NOMO-1 treated with dmso at 0.1 percent for 144 hours (cell line): ENCODE measurements at regions not wholly inside any gene's neighbourhood (a gene's known extent, or its start where the extent isn't known, plus 50 kb on each side); places are given as distances from the start of the nearest gene placed in this dataset.
"Not testable (repeated sequence)": the region's sequence is repeated elsewhere in the genome, so short reads cannot be mapped to it uniquely, and the experiment has no call there.

Experiments used
- DNase-seq: peaks from one replicate; lab custom pipeline; 2025; ENCODE audit not compliant: unreplicated experiment; lab: John Stamatoyannopoulos, UW

DNA sequence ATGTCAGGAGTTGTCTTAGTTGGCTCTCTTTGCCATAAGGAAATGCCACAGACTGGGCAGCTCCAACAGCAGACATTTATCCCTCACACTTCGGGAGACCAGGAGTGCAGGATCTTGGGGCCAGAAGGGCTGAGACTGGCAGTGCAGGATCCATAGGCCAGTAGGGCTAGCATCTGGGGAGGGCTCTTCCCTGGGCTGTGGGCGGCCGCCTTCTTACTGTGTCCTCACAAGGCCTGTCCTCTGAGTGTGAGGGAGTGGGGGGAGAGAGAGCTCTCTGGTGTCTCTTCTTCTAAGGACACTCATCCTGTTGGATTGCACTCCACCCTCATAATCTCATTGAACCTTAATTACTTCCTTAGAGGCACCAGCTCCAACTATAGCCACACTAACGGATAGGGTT is 87.5 kb upstream of the LRPAP1 start:
- not testable (repeated sequence) for DNase-seq

GRCh38 chr4:3618341-3618740 is 86.1 kb upstream of the LRPAP1 start:
- DNase-seq = not testable (repeated sequence)

- DNase-seq = no peak
These were observed 83.4 kb upstream of the LRPAP1 start for GRCh38 chr4:3615386-3616286.

DNA sequence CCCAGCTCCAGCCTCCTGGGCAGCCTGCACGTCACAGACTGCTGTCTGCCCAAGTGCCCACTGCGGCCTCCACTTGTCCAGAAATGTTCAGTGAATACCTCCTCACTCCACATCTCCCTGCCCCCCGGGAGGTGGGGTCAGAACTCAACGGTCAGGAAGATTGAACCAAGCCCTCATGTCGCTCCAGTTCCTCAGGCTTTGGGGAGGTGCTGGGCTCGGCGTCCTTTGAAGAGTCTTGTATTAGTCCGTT is 82.4 kb upstream of the LRPAP1 start:
- DNase-seq = no peak

DNA sequence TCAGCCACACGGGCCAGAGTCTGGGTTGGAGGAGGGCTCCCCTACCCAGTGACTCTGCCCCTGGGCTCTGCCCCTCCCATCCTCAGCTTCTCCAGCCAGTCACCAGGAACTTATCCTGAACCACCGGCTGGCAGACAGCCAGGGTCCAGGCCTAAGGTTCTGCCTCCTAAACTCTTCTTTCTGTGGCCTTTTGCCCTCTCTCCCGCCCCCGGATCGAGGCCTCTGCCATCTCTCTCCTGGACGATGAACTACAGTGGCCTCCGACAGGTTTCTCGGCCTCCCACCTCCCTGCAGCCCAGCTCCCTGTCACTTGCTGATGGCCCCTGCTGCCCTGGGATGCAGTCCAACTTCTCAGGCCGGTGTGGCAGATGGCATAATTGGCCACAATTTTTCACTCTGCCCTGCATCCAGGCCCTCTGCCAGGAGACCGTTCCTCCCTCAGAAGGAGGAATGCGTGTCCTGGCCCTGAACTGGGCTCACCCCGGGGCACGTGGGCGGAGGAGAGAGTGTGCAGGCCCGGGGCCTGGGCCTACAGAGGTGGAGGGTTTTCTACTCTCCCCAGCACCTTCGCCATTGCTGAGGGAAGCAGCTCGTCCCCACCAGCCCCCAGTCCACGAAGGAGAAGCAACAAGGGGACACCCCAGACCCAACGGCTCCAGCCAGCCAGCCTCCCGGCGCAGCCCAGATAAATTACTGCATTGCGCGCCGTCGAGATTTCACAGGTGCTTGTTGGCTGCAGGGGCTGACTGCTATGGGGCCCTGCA is 81.9 kb upstream of the LRPAP1 start:
- DNase-seq = no peak

DNA sequence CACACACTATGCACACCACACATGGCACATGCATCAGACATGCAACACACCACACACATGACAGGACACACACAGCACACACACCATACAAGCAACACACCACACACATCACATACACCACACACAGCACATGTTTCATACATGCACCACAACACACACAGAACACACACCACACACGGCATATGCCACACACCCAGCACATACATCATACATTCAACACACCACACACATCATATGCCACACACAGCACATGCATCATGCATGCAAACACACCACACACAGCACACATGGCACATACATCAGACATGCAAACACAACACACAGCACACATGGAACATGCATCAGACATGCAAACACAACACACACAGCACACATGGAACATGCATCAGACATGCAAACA is 80.7 kb upstream of the LRPAP1 start:
- no peak for DNase-seq

DNA sequence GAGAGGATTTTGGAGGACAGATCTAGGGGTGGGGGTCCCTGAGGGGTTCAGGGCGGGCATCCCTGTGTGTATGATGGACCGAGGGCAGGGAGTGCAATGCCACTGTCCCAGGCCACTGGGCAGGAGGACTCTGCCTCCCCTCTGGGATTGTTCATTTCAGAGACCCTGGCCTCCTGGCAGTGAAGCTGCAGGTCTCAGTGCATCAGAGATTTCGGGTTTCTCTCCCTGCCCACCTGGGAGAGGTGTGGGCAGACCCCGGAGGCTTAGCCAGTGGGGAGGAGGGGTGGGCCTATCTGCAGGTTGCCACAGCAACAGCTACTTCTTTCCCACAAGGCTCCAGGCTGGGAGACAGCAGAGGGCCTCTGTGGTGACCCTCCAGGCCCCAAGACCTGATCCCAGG is 80.1 kb upstream of the LRPAP1 start:
- no peak for DNase-seq

DNA sequence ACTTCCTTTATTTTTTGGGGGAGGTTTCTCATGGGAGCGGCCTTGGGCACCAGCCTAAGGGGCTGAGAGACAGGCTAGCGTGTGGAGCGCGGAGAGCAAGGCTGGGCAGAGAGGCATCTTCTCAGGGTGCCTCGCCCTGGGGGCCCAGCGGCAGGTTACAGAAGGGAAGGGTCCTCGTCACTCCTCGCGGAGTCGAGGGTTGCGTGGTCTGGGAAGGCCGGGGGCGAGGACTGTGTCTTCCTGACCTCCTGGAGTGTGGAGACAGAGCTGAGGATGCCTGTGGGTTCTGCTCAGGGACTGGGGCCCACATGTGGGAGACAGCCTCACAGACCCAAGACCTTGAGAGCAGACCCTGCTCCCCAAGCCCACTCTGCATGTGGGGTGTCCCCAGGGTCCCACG is 79.6 kb upstream of the LRPAP1 start:
- DNase-seq = no peak

GRCh38 chr4:3610851-3611250 is 78.6 kb upstream of the LRPAP1 start:
- not testable (repeated sequence) for DNase-seq

DNA sequence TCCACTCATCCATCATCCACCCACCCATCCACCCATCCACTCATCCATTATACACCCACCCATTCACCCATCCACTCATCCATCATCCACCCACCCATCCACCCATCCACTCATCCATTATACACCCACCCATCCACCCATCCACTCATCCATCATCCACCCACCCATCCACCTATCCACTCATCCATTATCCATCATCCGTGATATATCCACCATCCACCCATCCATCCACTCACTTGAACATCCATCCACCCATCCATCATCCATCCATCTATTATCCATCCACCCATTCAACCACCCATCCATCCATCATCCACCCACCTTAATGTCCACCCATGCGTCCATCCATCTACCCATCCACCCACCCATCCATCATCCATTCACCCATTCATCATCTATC is 77.7 kb upstream of the LRPAP1 start:
- not testable (repeated sequence) for DNase-seq

GRCh38 chr4:3607690-3608552 is 75.7 kb upstream of the LRPAP1 start:
- no peak for DNase-seq

GRCh38 chr4:3606850-3607249 is 74.6 kb upstream of the LRPAP1 start:
- not testable (repeated sequence) for DNase-seq

DNA sequence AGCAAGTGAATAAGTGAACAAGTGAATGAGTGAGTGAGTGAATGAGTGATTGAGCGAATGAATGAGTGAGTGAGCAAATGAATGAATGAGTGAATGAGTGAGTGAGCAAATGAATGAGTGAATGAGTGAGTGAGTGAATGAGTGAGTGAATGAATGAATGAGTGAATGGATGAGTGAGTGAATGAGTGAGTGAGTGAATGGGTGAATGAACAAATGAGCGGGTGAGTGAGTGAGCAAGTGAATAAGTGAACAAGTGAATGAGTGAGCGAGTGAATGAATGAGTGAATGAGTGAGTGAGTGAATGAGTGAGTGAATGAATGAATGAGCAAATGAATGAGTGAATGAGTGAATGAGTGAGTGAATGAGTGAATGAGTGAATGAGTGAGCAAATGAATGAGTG is 74.0 kb upstream of the LRPAP1 start:
- DNase-seq = not testable (repeated sequence)

DNA sequence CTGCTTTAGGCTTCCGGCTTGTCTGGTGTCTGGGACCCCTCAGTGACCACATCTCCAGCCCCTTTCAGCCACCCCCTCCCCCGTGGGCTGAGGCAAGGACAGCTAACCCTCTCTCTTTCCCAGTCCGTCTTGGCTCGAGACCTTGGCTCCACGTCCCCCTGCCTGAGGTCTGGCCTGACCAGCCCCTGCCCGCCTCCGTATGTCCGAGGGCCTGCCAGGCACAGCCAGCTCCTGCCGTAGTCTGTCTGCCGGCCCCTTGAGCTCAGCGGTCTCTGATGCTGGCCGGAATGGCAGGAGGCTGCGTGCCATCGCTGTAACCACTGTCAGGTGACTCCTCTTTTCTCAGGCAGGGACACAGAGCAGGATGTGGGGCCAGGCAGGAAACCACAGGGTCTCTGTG is 73.3 kb upstream of the LRPAP1 start:
- DNase-seq = no peak

DNA sequence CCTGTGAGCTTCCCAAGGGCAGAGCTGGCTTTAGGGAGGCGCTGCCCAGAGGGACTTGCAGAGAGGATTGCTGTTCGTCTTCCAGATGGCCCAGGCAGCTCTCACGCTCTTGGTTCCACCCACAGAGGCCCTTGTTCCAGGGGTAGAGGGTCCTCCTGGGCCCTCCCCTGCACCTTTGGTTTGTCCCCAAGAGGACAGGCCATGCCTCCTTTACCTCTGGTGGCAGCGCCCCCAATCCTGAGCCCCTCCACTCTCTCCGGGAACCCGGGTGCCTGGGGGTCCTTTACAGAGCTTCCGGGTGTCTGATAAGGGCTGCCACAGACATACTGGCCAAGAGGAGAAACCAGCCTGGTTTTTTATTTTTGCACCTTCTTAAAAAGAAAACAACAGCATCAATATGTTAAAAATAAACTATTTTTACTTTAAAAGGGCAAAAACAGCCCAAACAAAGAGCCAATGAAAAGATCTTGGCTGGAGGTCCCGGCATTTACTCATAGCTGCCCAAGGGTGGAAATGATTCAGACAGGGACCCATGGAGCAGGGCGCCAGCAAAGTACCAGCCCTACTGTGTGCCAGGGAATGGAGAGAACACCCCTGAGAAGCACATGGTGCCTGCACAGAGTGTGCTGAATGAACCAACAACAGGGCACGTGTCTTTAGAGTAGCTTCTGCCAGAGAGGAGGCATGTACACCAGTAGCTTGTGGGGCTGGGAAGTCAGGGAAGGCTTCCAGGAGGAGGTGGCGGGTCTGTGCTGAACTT is 70.8 kb upstream of the LRPAP1 start:
- not testable (repeated sequence) for DNase-seq

GRCh38 chr4:3601992-3602391 is 69.8 kb upstream of the LRPAP1 start:
- DNase-seq = no peak

DNA sequence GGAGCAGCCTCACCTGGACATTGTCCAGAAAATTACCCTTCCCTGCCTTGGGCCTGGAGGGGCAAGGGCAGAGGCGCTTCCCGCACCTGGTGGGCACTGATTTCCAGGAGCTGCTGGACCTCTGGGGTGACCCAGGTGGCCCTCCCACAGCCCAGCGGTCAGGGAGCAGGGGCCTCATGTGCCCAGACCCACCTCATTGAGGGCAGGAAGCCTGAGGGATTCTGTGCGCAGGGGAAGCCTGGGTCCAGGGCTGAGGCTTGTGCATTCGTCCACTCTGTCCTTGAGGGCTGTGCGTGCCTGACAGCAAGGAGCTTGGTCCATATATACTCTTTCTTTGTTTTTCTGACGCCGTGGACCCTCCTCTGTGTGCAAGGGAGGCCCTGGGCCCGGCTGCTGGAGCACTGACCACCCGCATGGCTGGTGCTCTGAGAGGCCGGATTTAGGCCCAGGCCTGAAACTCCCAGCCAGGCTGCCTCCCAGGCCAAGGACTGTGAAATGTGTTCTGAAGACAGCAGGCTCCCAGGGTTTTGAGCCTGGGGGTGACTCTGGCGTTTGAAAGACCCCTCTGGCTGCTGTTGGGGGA is 69.0 kb upstream of the LRPAP1 start:
- not testable (repeated sequence) for DNase-seq

- no peak for DNase-seq
These were observed 67.7 kb upstream of the LRPAP1 start for GRCh38 chr4:3599951-3600350.

DNA sequence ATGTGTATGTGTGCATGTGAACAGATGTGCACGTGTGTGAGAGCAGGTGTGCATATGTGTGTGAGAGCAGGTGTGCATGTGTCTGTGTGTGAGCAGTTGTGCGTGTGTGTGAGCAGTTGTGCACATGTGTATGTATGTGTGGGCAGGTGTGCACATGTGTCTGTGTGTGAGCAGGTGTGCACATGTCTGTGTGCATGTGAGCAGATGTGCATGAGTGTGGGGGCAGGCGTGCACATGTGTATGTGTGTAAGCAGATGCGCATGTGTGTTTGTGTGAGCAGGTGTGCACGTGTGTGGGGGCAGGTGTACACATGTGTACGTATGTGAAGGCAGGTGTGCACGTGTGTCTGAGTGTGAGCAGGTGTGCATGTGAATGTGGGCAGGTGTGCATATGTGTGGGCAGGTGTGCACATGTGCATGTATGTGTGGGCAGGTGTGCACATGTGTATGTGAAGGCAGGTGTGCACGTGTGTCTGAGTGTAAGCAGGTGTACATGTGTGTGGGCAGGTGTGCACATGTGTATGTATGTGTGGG is 66.5 kb upstream of the LRPAP1 start:
- no peak for DNase-seq

- not testable (repeated sequence) for DNase-seq
These were observed 65.8 kb upstream of the LRPAP1 start for GRCh38 chr4:3597896-3598505.
